Ovary (tissue), 3 donors: ENCODE measurements at regions not wholly inside any gene's neighbourhood (a gene's known extent, or its start where the extent isn't known, plus 50 kb on each side); places are given as distances from the start of the nearest gene placed in this dataset.

Experiments used
- CTCF ChIP-seq, 3 donors: fragments of 450-650 bp in 2 of 3; fragments of 200-600 bp in 1 of 3; IDR thresholded peaks; one replicate each; pipeline versions ENCODE4 v1.5.1 to v1.8.0; 2016 to 2022; ENCODE audit warnings: antibody characterized with exemption in 3 of 3, mild to moderate bottlenecking in 1 of 3
- EP300 ChIP-seq: sonication (generic); formaldehyde crosslinking; IDR thresholded peaks from one replicate; pipeline ENCODE4 v1.6.1; 2017; ENCODE audit warnings: antibody characterized with exemption
- POLR2A ChIP-seq: fragments of 450-650 bp; IDR thresholded peaks from one replicate; pipeline ENCODE4 v1.6.1; 2017; ENCODE audit warnings: antibody characterized with exemption, mild to moderate bottlenecking, moderate library complexity
- donor health status: DM: no; HTN: no; CAD: no.

DNA sequence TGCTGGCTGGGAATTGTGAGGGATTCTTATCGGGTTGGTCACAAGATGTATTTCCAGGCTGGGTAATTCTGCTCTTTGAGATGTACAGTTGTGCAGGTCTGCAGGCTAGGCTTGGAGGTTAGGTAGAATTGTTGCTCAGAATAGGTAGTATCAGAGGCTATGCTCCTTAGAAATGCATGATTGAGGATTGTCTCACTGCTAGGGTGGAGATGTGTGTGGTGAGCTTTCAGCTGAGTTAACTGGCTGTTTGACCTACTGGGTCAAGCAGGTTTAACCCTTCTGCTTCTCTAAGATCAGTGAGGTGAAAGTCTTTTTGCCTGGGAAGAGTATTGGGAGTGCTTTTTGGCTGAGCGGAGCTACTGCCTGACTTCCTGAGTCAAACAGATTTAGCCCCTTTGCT lies 701.1 kb downstream of the UTRN start:
- TF ChIP-seq CTCF (IDR thresholded peaks at IDR 0.05) (no peak), POLR2A (no peak), EP300 (no peak)
